Esophagus muscularis mucosa (tissue), 4 donors: ENCODE measurements at regions not wholly inside any gene's neighbourhood (a gene's known extent, or its start where the extent isn't known, plus 50 kb on each side); places are given as distances from the start of the nearest gene placed in this dataset.

Source experiments
- CTCF ChIP-seq, 3 experiments: fragments of 200-600 bp in 2 of 3; fragments of 450-650 bp in 1 of 3; sonication (generic) in 2 of 3; IDR thresholded peaks; one replicate each; pipeline ENCODE4 v1.5.1; 2017 to 2019; ENCODE audit warnings: antibody characterized with exemption in 3 of 3, mild to moderate bottlenecking in 2 of 3, moderate library complexity in 1 of 3
- EP300 ChIP-seq: sonication (generic); formaldehyde crosslinking; IDR thresholded peaks from one replicate; pipeline ENCODE4 v1.6.1; 2017; ENCODE audit warnings: antibody characterized with exemption
- POLR2AphosphoS5 ChIP-seq, 2 donors: sonication (generic); formaldehyde crosslinking; IDR thresholded peaks; one replicate each; pipeline ENCODE4 v1.6.1; 2017; ENCODE audit warnings: antibody characterized with exemption in 2 of 2

- TF ChIP-seq POLR2AphosphoS5 (IDR thresholded peaks at IDR 0.05) (no peak), CTCF (IDR thresholded peaks at IDR 0.05) (no peak), EP300 (no peak)
Observed at GRCh38 chr10:10397906-10398305, 619.8 kb upstream of the CELF2 start.
